OCI-LY1 (cell line): ENCODE measurements at regions not wholly inside any gene's neighbourhood (a gene's known extent, or its start where the extent isn't known, plus 50 kb on each side); places are given as distances from the start of the nearest gene placed in this dataset.

Experiments used
- CTCF ChIP-seq: fragments of 200-600 bp; sonication (generic), shearing (Covaris generic); IDR thresholded peaks from 2 replicates; pipeline ENCODE4 v1.5.1; 2017; ENCODE audit warnings: mild to moderate bottlenecking, antibody characterized with exemption, low read length, moderate library complexity, mixed read lengths
- EZH2 ChIP-seq: fragments of 200-600 bp; sonication (generic), shearing (Covaris generic); IDR thresholded peaks from 2 replicates; pipeline ENCODE4 v1.8.0; 2017; ENCODE audit warnings: borderline replicate concordance, mixed run types, mild to moderate bottlenecking, antibody characterized with exemption, low read length, moderate library complexity, mixed read lengths

- TF ChIP-seq CTCF = no peak
- no peak for TF ChIP-seq EZH2
These were observed 273.2 kb downstream of the NPHP4 start for GRCh38 chr1:5718831-5719632.
